NCI-H1436 treated with DMSO at 0.1 percent for 48 hours (cell line): ENCODE measurements at regions not wholly inside any gene's neighbourhood (a gene's known extent, or its start where the extent isn't known, plus 50 kb on each side); places are given as distances from the start of the nearest gene placed in this dataset.
"Not testable (repeated sequence)": the region's sequence is repeated elsewhere in the genome, so short reads cannot be mapped to it uniquely, and the experiment has no call there.

Source experiments
- DNase-seq: peaks from one replicate; lab custom pipeline; 2025; lab: John Stamatoyannopoulos, UW

- DNase-seq: no peak
Measured at GRCh38 chr9:107571148-107571547, 81.6 kb upstream of the KLF4 start.

- DNase-seq: no peak
Measured at GRCh38 chr9:107569174-107569573, 79.6 kb upstream of the KLF4 start.

- not testable (repeated sequence) for DNase-seq
Measured at GRCh38 chr9:107568406-107568805, 78.8 kb upstream of the KLF4 start.

- no peak for DNase-seq
Measured at GRCh38 chr9:107567462-107567861, 77.9 kb upstream of the KLF4 start.

GRCh38 chr9:107566611-107567061, 77.1 kb upstream of the KLF4 start:
- no peak for DNase-seq

- DNase-seq: no peak
Measured at GRCh38 chr9:107562798-107563197, 73.2 kb upstream of the KLF4 start.

- no peak for DNase-seq
Measured at GRCh38 chr9:107559494-107560086, 70.0 kb upstream of the KLF4 start.

- DNase-seq: no peak
Measured at GRCh38 chr9:107557236-107557990, 67.8 kb upstream of the KLF4 start.

GRCh38 chr9:107554636-107555035, 65.1 kb upstream of the KLF4 start:
- DNase-seq: no peak

GRCh38 chr9:107548298-107549142, 59.0 kb upstream of the KLF4 start:
- DNase-seq: no peak

GRCh38 chr9:107547772-107548297, 58.3 kb upstream of the KLF4 start:
- DNase-seq: no peak

GRCh38 chr9:107547303-107547702, 57.7 kb upstream of the KLF4 start:
- no peak for DNase-seq

GRCh38 chr9:107546859-107547258, 57.3 kb upstream of the KLF4 start:
- no peak for DNase-seq

- DNase-seq: no peak
Measured at GRCh38 chr9:107545036-107545435, 55.5 kb upstream of the KLF4 start.

- no peak for DNase-seq
Measured at GRCh38 chr9:107542411-107543157, 53.0 kb upstream of the KLF4 start.

- no peak for DNase-seq
Measured at GRCh38 chr9:107541523-107541922, 52.0 kb upstream of the KLF4 start.

GRCh38 chr9:107540164-107540561, 50.6 kb upstream of the KLF4 start:
- DNase-seq: no peak

GRCh38 chr9:107539427-107540163, 50.0 kb upstream of the KLF4 start:
- DNase-seq: no peak
